ENCODE measurements at regions not wholly inside any gene's neighbourhood (a gene's known extent, or its start where the extent isn't known, plus 50 kb on each side); places are given as distances from the start of the nearest gene placed in this dataset.

- no peak for DNase-seq (ENCODE audit: low spot score)
- TF ChIP-seq CTCF (IDR thresholded peaks at IDR 0.05; ENCODE audit: extremely low read depth, missing control alignments): no peak
Observed at GRCh38 chr4:17368408-17368807, 143.5 kb downstream of the QDPR start.

- TF ChIP-seq CTCF (IDR thresholded peaks at IDR 0.05; ENCODE audit: extremely low read depth, missing control alignments): no peak
- no peak for DNase-seq (ENCODE audit: low spot score)
Observed at GRCh38 chr4:17367201-17367600, 144.7 kb downstream of the QDPR start.

GRCh38 chr4:17366496-17366895 lies 145.4 kb downstream of the QDPR start:
- TF ChIP-seq CTCF (IDR thresholded peaks at IDR 0.05; ENCODE audit: extremely low read depth, missing control alignments): no peak
- DNase-seq (ENCODE audit: low spot score): no peak

GRCh38 chr4:17362430-17362829 lies 149.5 kb downstream of the QDPR start:
- TF ChIP-seq CTCF (IDR thresholded peaks at IDR 0.05; ENCODE audit: extremely low read depth, missing control alignments): no peak
- DNase-seq (ENCODE audit: low spot score): no peak

GRCh38 chr4:17358241-17358640 lies 153.6 kb downstream of the QDPR start:
- DNase-seq (ENCODE audit: low spot score): no peak
- TF ChIP-seq CTCF (IDR thresholded peaks at IDR 0.05; ENCODE audit: extremely low read depth, missing control alignments): no peak

- TF ChIP-seq CTCF (IDR thresholded peaks at IDR 0.05; ENCODE audit: extremely low read depth, missing control alignments): no peak
- DNase-seq (ENCODE audit: low spot score): no peak
Observed at GRCh38 chr4:17356926-17357325, 155.0 kb downstream of the QDPR start.

GRCh38 chr4:17352357-17352756 lies 159.5 kb downstream of the QDPR start:
- no peak for TF ChIP-seq CTCF (IDR thresholded peaks at IDR 0.05; ENCODE audit: extremely low read depth, missing control alignments)
- DNase-seq (ENCODE audit: low spot score): no peak

Measured in GM20000 (cell line).